ENCODE measurements at regions not wholly inside any gene's neighbourhood (a gene's known extent, or its start where the extent isn't known, plus 50 kb on each side); places are given as distances from the start of the nearest gene placed in this dataset.
"Not testable (repeated sequence)": the region's sequence is repeated elsewhere in the genome, so short reads cannot be mapped to it uniquely, and the experiment has no call there.

GRCh38 chr12:85468356-85469157 is 188.5 kb downstream of the ALX1 start:
- Histone ChIP-seq H3K27me3 (no peaks in the 10 kb centered on the region), H3K9me3 (no peaks in the 10 kb centered on the region), H3K4me1 (no peaks in the 10 kb centered on the region), H3K4me3 (peak overlapping the region; percentile 28 to 50 (median 42)), H3K27ac (no peak overlapping the region), H3K36me3 (no peaks in the 10 kb centered on the region)
- DNase-seq: no peak
- 18 to 23% methylated on average over 15 of the region's 15 CpGs for WGBS, 2 donors
- intact Hi-C loops (cut with DNase I): loop anchor here (5.0 kb wide), 1 partner anchor 454 kb away; no protein-coding TSS in a partner anchor
- TF ChIP-seq CTCF (IDR thresholded peaks at IDR 0.05): peak; percentile 42 to 69 (median 52)
- TF ChIP-seq POLR2A (IDR thresholded peaks at IDR 0.05): no peak
- TF ChIP-seq POLR2AphosphoS5 (IDR thresholded peaks at IDR 0.05): no peak

- H3K4me3 ChIP-seq: peak overlapping the region in 3 of 4 donors; percentile 36 to 50 (median 48)
- H3K4me1 ChIP-seq, H3K27me3 ChIP-seq, H3K27ac ChIP-seq, DNase-seq, H3K9me3 ChIP-seq, H3K36me3 ChIP-seq: not testable (repeated sequence)
- intact Hi-C loops (cut with DNase I): loop anchor here (5.0 kb wide), 1 partner anchor 453 kb away; no protein-coding TSS in a partner anchor
- 28 to 39% methylated on average over 5 of the region's 5 CpGs for WGBS, 2 donors
Measured at GRCh38 chr12:85469158-85470086, 189.4 kb downstream of the ALX1 start.

GRCh38 chr12:85475277-85475676 is 195.3 kb downstream of the ALX1 start:
- DNase-seq; H3K36me3 ChIP-seq; H3K9me3 ChIP-seq; H3K4me3 ChIP-seq; intact Hi-C loops (cut with DNase I); H3K27ac ChIP-seq; H3K4me1 ChIP-seq; H3K27me3 ChIP-seq: not testable (repeated sequence)
- 89 to 91% methylated on average over 1 of the region's 1 CpG for WGBS, 2 donors

- Histone ChIP-seq H3K27me3 (no peaks in the 10 kb centered on the region), H3K27ac (no peak overlapping the region), H3K36me3 (no peaks in the 10 kb centered on the region), H3K4me3 (no peak overlapping the region), H3K9me3 (no peaks in the 10 kb centered on the region), H3K4me1 (no peaks in the 10 kb centered on the region)
- no peak for DNase-seq
- intact Hi-C loops (cut with DNase I): no loop called here
- TF ChIP-seq POLR2A (IDR thresholded peaks at IDR 0.05) (no peak), EP300 (IDR thresholded peaks at IDR 0.05) (no peak), POLR2AphosphoS5 (IDR thresholded peaks at IDR 0.05) (no peak), CTCF (IDR thresholded peaks at IDR 0.05) (no peak)
Measured at GRCh38 chr12:85476756-85477155, 196.7 kb downstream of the ALX1 start.

- no peak for DNase-seq
Measured at GRCh38 chr12:85484387-85484786, 204.4 kb downstream of the ALX1 start.

More at GRCh38 chr12:85484387-85484786, 204.4 kb downstream of the ALX1 start:
- Histone ChIP-seq H3K36me3 (no peaks in the 10 kb centered on the region), H3K27ac (no peak overlapping the region), H3K4me3 (no peak overlapping the region), H3K4me1 (no peaks in the 10 kb centered on the region), H3K9me3 (no peaks in the 10 kb centered on the region), H3K27me3 (no peaks in the 10 kb centered on the region)
- intact Hi-C loops (cut with DNase I): no loop called here
- TF ChIP-seq CTCF (IDR thresholded peaks at IDR 0.05) (no peak), EP300 (IDR thresholded peaks at IDR 0.05) (no peak), POLR2A (IDR thresholded peaks at IDR 0.05) (no peak), POLR2AphosphoS5 (IDR thresholded peaks at IDR 0.05) (no peak)
- WGBS, 2 donors: 79 to 86% methylated on average over 1 of the region's 1 CpG

Data from sigmoid colon (tissue), 6 donors.